HG02571 (cell line): ENCODE measurements at regions not wholly inside any gene's neighbourhood (a gene's known extent, or its start where the extent isn't known, plus 50 kb on each side); places are given as distances from the start of the nearest gene placed in this dataset.

Experiments used
- ATAC-seq: cut with Tn5 transposase; IDR thresholded peaks from one replicate; pipeline ENCODE4 v1.9.1; 2021; ENCODE audit warnings: mild to moderate bottlenecking, moderate library complexity; ENCODE audit not compliant: unreplicated experiment

DNA sequence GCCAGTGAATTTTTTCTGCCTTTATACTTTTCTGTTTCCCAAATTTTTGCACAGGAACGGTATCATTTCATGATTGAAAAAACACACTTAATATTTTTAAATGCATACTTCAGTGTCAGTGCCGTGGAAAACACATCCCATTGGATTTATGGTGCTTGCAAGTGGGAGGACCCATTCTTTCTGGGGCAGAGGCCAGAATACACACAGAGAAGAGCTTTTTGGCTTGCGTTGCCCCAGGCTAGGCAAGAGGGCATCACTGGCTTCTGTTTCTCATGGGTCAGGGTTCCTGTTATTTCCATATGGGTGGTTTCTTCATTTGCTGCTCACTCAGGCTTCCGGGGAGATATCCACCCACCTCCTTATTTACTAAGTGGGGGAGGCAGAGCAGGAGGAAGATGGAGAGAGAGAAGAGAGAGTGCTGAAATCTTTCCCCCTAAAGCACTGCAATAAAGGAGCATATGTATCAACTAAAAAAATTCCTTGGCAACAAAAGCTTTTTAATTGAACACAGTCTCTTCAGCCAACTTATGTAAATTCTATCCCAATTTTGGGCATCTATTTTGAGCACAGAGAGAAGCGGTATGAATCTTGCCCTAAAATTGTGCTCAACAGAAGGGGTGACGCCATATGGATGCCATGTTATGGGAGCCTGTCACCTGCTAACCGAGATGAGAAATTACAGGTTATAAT, 66.0 kb upstream of the KIRREL3 start:
- no peak for ATAC-seq

DNA sequence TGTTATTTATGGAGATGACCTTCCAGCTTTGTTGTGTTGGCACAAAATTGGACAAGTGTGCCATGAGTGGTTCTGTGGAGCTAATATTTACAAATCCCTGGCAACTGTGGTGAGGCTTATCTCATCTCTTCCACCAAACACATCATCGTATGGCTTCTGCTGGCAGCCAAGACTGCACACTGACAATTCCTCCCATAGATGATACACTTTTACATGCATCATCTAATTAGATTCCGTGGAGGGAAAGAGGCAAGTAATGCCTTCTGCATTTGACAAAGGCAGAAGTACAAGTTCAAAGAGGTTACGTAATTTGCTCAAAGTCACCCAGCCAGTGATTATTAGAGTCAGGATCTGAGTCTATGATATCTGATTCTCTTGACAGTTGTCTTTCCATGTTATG, 62.7 kb upstream of the KIRREL3 start:
- no peak for ATAC-seq

DNA sequence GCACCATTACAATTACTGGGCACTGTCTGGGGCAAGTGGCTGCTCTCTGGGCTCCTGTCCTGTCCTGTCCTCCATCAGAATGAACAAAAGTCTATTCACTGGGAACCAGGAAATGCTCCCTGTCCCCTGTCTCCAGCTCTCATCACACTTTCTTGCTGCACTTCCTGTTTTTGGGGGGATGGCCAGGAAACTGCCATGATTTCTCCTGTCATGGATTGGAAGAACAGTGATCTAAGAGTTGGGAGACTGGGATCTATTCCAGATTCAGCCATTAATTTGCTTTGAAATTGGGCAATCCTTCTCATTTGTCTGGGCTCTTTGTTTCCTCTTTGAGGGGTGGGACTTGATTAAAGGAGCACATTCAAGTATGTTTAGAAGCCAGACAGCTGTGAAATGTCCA, 61.4 kb upstream of the KIRREL3 start:
- no peak for ATAC-seq

DNA sequence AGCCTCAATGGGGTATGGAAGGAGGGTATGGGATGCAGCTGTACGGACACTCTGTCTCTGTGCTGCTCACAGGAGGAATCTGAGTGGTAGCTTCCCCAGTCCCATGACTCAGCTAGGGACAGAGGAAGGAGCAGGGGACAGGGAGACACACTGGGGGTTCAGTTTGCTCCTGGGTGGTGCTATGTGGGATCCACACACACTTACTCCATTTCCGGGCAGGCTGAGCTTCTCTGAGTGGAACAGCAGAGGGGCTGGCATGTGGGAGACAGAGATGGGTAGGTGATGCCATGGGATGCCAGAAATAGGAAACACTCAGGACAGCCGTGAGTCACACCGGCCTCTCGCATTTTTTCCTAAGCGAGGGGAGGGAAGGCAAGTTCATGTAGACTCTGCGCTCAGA, 59.2 kb upstream of the KIRREL3 start:
- no peak for ATAC-seq

DNA sequence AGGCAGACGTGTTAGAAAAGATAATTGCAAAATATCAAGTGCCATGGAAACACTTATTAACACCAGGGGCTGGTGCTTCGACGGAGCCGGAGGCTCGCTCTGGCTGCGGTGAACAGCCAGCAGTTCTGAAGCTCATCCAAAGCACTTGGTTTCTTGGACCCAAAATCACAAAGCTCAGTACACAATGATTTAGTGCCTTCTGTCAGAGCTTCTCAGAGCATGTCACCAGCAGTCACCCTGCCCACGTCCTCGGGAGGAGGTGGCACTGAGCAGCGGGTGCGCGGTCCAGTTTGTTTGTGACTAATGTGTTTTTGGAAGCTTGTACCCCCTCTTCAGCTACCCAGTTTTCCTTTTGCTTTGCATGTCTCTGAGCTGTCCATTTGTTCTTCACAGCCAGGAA, 58.7 kb upstream of the KIRREL3 start:
- no peak for ATAC-seq

DNA sequence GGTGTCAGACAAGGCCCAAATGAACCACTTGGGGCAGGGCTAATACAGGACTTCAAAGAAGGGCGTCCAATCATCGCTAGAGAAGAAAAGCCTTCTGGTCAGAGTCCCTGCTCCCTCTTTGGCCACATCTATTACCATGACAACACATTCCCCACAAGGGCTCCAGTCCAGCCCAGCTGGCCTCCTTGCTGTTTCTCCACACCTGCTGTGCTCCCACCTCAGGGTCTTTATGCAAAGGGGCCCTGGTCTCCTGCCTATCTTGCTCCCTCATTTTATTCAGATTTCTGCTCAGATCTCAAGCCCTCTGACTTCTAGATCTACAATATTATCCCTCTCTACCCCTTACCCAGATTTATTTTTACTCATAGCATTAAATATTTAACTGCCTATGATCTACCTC, 58.0 kb upstream of the KIRREL3 start:
- no peak for ATAC-seq

DNA sequence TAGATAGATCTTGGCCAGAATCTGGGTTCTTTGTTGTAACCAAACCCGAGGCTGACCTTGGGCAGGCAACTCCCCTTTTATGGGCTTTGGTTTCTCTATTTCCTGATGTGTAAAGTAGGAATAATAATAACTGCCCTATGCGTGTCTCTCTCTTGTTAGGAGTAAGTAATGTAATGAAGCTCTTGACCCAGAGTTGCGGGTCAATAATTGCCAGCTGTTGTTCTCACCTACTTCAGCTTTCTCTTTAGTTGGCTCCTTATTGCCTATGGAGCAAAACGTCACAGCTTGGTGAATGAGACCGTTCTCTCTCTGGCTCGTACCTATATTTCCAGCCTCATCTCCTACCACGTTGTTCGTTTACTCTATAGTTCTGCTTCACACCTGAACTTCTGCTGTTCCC, 56.6 kb upstream of the KIRREL3 start:
- no peak for ATAC-seq

DNA sequence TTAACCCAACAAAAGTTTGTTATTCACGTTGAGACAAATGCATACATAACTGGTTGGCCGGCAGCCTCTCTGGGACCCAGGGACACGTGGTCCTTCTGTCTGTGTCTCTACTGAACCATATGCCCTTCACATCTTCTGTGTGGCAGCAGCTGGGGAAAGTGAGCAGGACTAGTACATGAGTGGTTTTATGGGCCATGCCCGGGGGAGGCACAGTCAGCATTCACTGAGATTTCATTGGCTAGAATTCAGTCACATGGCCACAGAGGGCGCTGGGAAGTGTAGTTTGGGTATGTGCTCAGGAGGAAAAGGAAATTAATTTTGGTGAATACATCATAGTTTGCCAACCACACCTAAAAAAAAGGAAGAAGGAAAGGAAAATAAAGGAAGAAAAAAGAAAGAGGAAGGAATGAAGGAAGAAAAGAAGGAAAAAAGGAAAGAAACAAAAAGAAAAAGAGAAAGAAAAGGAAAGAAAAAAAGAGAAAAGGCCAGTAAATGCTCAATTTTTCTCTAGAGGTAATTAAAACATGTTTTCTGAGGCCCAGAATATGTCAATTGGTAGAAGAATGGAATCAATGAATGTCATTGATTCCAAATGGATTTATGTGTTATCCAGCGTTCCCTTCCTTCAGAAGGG, 55.9 kb upstream of the KIRREL3 start:
- ATAC-seq, result no peak

DNA sequence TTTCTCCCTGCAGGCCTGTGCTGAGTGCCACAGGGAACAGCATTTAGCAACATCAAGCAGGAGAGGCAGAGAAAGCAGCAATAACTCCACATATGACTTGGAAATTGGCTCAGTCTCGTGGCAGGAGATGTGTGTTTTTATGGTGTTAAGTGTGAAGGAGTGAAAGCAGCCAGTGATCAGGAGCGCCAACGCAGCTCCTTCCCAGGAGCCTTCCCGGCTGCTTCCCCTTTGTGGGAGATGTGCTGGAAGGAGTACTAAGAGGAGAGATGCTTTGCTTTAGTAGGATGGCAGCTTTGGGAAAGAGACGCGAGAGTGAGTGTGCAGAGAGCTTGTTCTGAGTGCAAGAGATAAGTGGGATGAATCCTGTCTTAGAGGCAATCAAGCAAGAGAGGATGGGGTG, 54.7 kb upstream of the KIRREL3 start:
- ATAC-seq, result no peak

DNA sequence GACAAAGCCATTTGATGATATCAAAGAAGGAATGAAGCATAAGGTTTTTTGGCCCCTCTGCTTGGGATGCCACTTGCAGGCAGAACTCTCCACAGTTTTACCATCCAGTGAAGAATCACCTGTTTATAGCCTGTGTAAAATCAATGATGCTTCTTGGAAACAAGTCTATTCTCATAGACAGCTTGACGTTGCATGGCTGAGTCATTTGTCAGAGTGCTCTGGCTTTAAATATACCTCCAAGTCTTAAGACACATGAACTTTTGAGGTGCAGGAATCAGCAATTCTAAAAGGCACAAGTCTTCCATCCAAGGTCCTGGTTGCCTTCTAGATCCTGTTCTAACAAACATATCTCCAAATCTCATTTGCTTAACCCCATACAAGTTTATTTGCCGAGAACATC, 53.6 kb upstream of the KIRREL3 start:
- no peak for ATAC-seq

DNA sequence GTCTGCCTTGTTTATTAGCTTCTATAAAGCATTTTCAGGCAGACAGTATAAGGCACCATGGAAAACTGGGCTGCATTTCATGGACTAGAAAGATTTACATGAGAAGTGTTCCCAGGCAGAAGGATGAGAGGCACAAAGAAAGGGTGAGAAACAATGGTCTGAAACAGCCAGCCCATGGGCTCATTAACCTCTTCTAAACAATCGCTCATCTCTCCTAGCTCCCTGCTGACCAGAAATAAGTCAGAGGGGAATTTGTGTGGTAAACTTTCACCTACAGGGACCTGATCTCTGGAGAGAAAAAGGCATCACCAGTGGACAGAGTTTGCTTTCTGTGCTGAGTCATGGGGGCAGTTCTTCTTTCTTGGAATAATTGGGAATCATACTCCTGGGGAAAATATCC, 51.8 kb upstream of the KIRREL3 start:
- no peak for ATAC-seq
